GM10248 (cell line): ENCODE measurements at regions not wholly inside any gene's neighbourhood (a gene's known extent, or its start where the extent isn't known, plus 50 kb on each side); places are given as distances from the start of the nearest gene placed in this dataset.

ENCODE experiments used
- CTCF ChIA-PET: fragments of 300-600 bp; sonication (Branson Sonifier 250); formaldehyde crosslinking; extraction: SDS; loops from one replicate; lab custom pipeline; 2021; ENCODE audit warnings: antibody characterized with exemption; lab: Yijun Ruan, JAX
- POLR2A ChIA-PET: fragments of 350-650 bp; sonication (Branson Sonifier 250); formaldehyde crosslinking; extraction: SDS; loops from one replicate; lab custom pipeline; 2020; ENCODE audit warnings: antibody characterized with exemption; lab: Yijun Ruan, JAX
- DNase-seq: peaks from one replicate; pipeline ENCODE4 v3.0.0; 2012; ENCODE audit errors: extremely low spot score
- TF ChIP-seq, protein P1 (sequence below): IDR thresholded peaks from 2 replicates; pipeline ENCODE4 v1.5.1; 2012; ENCODE audit warnings: mild to moderate bottlenecking, low read depth; ENCODE audit errors: extremely low read depth, missing control alignments, control extremely low read depth

DNA sequence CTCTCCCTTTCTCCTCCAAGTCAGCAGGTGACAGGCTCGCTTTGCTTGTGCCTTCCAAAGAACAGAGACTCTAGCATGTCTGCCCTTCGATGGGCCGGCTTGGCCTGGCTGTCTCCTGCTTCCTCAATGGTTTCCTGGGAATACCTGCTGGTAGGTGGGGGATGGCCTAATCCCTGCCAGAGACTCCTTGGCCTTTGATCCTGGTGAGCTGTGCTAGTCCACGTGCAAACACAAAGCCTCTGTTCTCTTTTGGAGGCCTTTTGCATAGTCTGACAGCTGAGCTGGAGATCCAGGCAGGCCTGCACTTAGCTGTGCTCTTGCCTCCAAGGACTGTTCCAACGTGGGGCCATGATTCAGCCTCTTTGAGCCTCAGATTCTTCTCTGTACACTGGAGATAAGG is 67.6 kb downstream of the ARL4C start:
- CTCF ChIA-PET: no interaction called here
- TF ChIP-seq, protein P1, sequence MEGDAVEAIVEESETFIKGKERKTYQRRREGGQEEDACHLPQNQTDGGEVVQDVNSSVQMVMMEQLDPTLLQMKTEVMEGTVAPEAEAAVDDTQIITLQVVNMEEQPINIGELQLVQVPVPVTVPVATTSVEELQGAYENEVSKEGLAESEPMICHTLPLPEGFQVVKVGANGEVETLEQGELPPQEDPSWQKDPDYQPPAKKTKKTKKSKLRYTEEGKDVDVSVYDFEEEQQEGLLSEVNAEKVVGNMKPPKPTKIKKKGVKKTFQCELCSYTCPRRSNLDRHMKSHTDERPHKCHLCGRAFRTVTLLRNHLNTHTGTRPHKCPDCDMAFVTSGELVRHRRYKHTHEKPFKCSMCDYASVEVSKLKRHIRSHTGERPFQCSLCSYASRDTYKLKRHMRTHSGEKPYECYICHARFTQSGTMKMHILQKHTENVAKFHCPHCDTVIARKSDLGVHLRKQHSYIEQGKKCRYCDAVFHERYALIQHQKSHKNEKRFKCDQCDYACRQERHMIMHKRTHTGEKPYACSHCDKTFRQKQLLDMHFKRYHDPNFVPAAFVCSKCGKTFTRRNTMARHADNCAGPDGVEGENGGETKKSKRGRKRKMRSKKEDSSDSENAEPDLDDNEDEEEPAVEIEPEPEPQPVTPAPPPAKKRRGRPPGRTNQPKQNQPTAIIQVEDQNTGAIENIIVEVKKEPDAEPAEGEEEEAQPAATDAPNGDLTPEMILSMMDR: no peak
- DNase-seq: no peak
- POLR2A ChIA-PET: no interaction called here

DNA sequence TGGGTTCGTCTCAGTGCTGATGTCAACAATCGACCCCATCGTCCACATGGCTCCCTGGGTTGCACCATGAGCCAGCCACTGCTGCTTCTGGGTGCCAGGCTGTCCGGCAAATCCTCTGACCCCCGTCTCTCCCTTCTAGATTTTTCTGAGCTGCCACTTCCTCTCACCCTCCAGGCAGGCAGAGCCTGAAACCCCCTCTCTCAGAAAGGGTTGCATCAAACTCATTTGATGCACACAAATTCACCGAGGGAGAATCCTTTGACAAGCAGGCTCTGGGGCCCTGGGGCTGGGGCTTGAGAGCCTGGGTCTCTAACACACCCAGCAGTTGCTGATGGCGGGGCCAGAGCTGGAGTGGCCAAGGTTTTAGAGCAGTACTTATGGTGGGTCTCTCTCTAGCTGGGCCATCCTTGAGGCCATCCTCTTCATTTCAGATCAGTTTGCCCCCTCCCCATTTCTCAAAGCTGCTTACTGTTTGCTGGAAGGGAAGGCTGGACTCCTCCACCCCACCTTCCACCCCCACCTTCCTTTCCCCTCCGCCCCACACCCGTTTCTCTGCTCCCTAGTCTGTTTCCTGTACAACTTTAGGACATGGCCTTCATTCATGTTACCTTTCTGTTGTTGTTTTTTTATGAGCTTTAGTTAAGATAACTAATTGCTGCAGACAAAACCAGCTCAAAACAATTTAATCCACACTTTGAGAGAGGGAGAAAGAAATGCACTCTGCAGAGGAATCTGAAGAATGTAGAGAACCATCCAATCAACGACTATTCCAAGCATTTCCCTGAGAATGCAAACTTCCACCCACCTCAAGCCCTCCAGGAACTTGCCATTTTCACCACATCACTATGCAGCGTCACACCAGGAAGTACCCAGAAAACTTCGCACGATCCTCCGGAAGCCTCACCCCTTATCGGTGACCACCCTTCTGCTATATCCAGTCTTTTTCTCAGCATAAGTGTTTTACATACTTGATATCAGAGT is 69.5 kb downstream of the ARL4C start:
- TF ChIP-seq, protein P1: no peak
- CTCF ChIA-PET: interaction anchor here (0.9 to 1.2 kb wide), 3 partner anchors 11 to 138 kb away, joined by 3 read pairs; no protein-coding TSS in a partner anchor
- DNase-seq: no peak
- POLR2A ChIA-PET: no interaction called here

DNA sequence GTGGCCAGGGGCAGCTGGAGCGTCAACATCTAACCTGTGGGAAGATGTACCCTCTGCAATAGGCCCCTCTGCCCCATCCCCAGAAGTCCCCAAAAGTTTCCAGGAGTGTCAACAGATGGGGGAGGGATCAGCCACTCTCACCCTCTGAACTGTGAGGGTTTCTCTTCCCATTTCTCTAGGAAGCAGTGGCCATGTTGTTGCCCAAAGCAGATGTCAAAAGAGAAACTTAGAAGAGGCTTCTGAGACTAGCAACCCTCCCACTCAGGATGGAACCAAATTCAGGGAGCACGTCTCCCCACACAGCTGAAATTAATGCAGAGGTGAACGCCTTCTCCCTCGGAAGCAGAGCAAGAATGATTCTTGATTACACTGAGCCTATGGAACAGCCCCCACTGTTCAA is 70.3 kb downstream of the ARL4C start:
- CTCF ChIA-PET: interaction anchor here (0.9 kb wide), 1 partner anchor 14 kb away, joined by 3 read pairs; no protein-coding TSS in a partner anchor
- no peak for DNase-seq
- TF ChIP-seq, protein P1: no peak
- POLR2A ChIA-PET: interaction anchor here (0.7 kb wide), 1 partner anchor 20 kb away, joined by 3 read pairs; no protein-coding TSS in a partner anchor

DNA sequence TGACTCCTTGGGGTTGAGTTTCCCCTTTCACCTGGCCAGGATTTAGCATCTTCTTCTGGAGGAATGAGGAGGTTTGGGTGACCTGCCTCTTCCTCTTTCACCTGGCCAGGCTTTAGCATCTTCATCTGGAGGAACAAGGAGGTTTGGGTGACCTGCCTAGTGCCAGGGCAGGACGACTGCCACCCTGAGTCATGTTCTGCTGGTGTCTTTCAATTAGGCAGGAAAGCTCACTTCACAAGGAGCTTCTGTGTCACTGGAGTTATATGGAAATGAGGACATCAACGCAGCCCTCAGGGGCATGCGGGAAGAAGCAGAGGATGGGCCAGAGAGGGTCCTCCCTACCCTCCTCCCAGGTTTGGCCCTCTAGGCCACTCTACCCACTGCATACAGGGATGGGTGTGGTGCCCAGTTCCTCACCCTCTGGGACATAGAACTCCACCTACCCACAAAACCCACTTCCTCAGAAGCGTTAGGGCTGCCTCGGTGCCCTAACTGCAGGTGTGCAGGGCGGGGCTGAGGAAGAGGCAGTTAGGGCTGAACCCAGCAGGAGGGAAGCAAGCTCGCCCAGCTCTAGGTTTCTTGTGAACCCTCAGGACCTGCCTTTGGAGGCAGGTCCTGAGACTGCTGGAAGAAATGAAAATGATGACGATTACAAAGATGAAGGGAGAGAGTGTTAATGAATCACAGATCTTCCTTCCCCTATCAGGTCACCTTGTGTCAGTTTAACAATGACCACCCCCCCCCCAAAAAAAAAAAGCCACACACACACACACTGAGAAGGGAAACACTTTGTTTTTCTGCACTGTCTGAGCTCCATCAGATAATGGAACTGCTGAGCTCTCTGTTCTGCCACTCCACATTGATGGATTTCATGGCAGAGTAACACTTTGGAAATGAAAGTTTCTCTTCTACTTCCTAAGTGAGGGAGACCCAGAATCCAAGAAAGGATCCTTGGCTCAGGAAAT is 71.0 kb downstream of the ARL4C start:
- TF ChIP-seq, protein P1: no peak
- CTCF ChIA-PET: interaction anchor here (0.7 to 1.3 kb wide), 2 partner anchors 13 to 137 kb away, joined by 3 to 4 read pairs; no protein-coding TSS in a partner anchor
- no peak for DNase-seq
- POLR2A ChIA-PET: interaction anchor here (0.7 kb wide), 1 partner anchor 20 kb away, joined by 3 read pairs; no protein-coding TSS in a partner anchor

DNA sequence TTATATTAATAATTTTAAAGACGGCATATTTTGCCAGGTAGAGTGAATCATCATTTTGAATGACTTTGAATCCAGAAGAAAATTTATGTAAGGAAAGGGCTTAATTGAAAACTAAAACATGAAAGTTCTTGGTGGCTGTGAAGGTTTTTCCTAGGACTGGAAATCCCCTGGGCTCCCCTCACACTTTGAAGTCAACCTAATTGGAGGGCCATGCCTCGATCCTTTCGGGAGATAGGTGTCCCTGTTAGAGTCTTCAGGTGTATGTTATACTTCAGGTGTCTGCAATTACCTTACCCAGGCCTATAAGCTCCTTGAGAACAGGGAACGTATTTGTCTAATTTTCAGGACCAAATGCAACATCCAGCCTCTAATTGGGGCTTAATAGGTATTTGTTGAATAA is 73.0 kb downstream of the ARL4C start:
- DNase-seq: no peak
- CTCF ChIA-PET: interaction anchor here (2.1 kb wide), 1 partner anchor 135 kb away, joined by 4 read pairs; no protein-coding TSS in a partner anchor
- POLR2A ChIA-PET: no interaction called here
- TF ChIP-seq, protein P1: no peak
